Psoas muscle (tissue), 7 donors: ENCODE measurements at regions not wholly inside any gene's neighbourhood (a gene's known extent, or its start where the extent isn't known, plus 50 kb on each side); places are given as distances from the start of the nearest gene placed in this dataset.

Experiments
- ATAC-seq, 4 donors: fragments of 200-7000 bp; cut with Tn5 transposase; one replicate each; pipeline ENCODE4 v1.9.1; 2020; ENCODE audit warnings: moderate library complexity in 3 of 4, mild to moderate bottlenecking in 2 of 4
- DNase-seq, 2 donors: peaks; one replicate each; pipeline ENCODE4 v3.0.0-alpha.2; 2020
- H3K27ac ChIP-seq: fragments of 200-600 bp; one replicate; pipeline ENCODE4 v1.8.0; 2022
- H3K27me3 ChIP-seq, 3 donors: fragments of 200-600 bp in 1 of 3; one replicate each; pipeline versions ENCODE4 v1.6.1 to v1.8.0; 2013 to 2022; ENCODE audit warnings: low read length in 2 of 3, mild to moderate bottlenecking in 2 of 3, moderate library complexity in 1 of 3; ENCODE audit not compliant: insufficient read depth in 3 of 3
- H3K36me3 ChIP-seq, 2 donors: fragments of 200-600 bp in 1 of 2; one replicate each; pipeline versions ENCODE4 v1.6.1 to v1.8.0; 2013 to 2022; ENCODE audit warnings: low read depth in 1 of 2, mild to moderate bottlenecking in 1 of 2, moderate library complexity in 1 of 2; ENCODE audit not compliant: insufficient read depth in 1 of 2
- H3K4me1 ChIP-seq: fragments of 200-600 bp; one replicate; pipeline ENCODE4 v1.8.0; 2022
- H3K4me3 ChIP-seq: fragments of 200-600 bp; one replicate; pipeline ENCODE4 v1.8.0; 2022; ENCODE audit warnings: mild to moderate bottlenecking
- H3K9me3 ChIP-seq: fragments of 200-600 bp; one replicate; pipeline ENCODE4 v1.8.0; 2022
- WGBS, 3 donors: extraction: QIAGEN DNeasy Blood & Tissue Kit; methylation state at CpG; one replicate each; pipeline versions ENCODE4 v1.1.6 to v1.1.7; 2013; 5-methylcytosine and 5-hydroxymethylcytosine counted together
- intact Hi-C, 2 donors: fragments of 100-400 bp; cut with DNase I; formaldehyde crosslinking; loops; one replicate each; pipeline versions ENCODE4 v1.11.0 to v1.14.2; 2022
- TF ChIP-seq, protein P1 (sequence below): fragments of 200-600 bp; IDR thresholded peaks from one replicate; pipeline ENCODE4 v1.8.0; 2022; ENCODE audit warnings: antibody characterized with exemption
- donor health status: healthy with polysubstance abuse.
- donor health status: DM: no; HTN: no; CAD: no; lungs with moderate emphysema.
- donor health status: Bipolar disorder and iron deficiency.
- donor health status: healthy.
- donor health status: DM: yes; HTN: yes; CAD: no.
- donor health status: DM: no; HTN: no; CAD: no.
- donor health status: DM: yes; HTN: yes; CAD: no.

DNA sequence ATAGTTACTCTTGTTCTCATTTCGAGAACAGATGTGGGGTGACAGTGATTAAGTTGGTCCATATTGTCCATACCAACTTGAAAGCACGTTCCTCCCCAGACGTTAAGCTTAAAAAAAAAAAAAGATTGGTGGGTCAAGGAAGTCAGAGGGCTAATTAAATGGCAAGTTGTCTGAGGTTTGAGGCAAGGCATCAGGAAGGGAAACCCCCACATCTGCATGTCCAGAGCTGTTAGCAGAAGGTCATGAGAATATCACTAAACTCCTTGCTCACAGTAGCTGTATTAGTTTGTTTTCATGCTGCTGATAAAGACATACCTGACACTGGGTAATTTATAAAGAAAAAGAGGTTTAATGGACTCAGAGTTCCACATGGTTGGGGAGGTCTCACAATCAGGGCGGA is 415.6 kb upstream of the FZD8 start:
- TF ChIP-seq, protein P1, sequence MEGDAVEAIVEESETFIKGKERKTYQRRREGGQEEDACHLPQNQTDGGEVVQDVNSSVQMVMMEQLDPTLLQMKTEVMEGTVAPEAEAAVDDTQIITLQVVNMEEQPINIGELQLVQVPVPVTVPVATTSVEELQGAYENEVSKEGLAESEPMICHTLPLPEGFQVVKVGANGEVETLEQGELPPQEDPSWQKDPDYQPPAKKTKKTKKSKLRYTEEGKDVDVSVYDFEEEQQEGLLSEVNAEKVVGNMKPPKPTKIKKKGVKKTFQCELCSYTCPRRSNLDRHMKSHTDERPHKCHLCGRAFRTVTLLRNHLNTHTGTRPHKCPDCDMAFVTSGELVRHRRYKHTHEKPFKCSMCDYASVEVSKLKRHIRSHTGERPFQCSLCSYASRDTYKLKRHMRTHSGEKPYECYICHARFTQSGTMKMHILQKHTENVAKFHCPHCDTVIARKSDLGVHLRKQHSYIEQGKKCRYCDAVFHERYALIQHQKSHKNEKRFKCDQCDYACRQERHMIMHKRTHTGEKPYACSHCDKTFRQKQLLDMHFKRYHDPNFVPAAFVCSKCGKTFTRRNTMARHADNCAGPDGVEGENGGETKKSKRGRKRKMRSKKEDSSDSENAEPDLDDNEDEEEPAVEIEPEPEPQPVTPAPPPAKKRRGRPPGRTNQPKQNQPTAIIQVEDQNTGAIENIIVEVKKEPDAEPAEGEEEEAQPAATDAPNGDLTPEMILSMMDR: no peak
- ATAC-seq (no peak), DNase-seq (no peak)
- no peaks in the 10 kb centered on the region for H3K36me3 ChIP-seq
- 75 to 85% (median 75%) methylated on average over 4 of the region's 4 CpGs for WGBS, 3 donors
- H3K27me3 ChIP-seq: peaks cover 0 to 3% (median 0%) of the 10 kb centered on the region in 3 donors
- H3K4me1 ChIP-seq: no peaks in the 10 kb centered on the region
- H3K27ac ChIP-seq: no peak overlapping the region
- intact Hi-C loops: no loop called here
- no peaks in the 10 kb centered on the region for H3K9me3 ChIP-seq
- no peak overlapping the region for H3K4me3 ChIP-seq

DNA sequence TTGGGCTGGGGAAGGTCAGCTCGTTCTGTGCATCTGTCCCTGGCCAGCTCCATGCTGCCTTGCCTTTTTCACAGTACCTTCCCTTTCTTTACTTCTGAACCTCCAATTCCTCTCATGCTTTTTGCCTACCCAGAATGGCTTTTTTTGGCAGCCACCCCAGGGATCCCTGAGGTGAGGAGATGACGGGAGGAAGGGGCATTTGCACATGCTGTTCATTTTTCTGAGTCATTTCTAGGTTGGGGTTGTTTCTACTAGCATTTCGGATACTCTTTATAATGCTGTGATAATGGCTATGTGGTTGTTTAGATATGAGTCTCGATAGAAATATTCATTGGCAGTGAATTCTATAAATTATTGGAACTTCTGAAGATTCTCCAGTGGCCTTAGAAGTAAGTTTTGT is 415.1 kb upstream of the FZD8 start:
- Histone ChIP-seq H3K4me3 (no peak overlapping the region), H3K9me3 (no peaks in the 10 kb centered on the region), H3K36me3 (no peaks in the 10 kb centered on the region), H3K27me3 (peaks cover 0 to 3% (median 0%) of the 10 kb centered on the region in 3 donors), H3K27ac (no peak overlapping the region), H3K4me1 (no peaks in the 10 kb centered on the region)
- intact Hi-C loops: no loop called here
- TF ChIP-seq, protein P1: no peak
- DNase-seq (no peak), ATAC-seq (no peak)
- 68 to 75% (median 73%) methylated on average over 4 of the region's 4 CpGs for WGBS, 3 donors

DNA sequence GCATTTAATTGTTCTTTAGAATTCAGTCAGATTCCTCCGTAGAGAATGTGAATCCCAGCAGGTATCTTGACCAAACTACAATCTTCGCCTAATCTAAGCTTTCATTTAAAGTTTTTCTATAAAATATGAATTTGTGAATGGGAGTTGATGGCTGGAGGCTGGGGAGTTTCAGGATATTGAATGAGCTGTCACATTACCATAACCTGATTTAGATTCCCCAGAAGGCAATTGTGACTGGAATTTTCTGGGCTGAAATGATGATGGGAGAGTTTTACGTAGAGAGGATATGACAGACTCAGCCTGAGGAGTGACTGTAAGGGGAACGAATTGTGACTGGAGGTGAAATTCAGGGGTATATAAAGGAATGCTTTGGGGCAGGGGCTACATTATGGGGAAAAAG is 411.7 kb upstream of the FZD8 start:
- H3K27ac ChIP-seq: no peak overlapping the region
- H3K4me3 ChIP-seq: no peak overlapping the region
- peaks cover 0 to 3% (median 0%) of the 10 kb centered on the region in 3 donors for H3K27me3 ChIP-seq
- no peaks in the 10 kb centered on the region for H3K9me3 ChIP-seq
- ATAC-seq: no peak
- DNase-seq: no peak
- intact Hi-C loops: no loop called here
- TF ChIP-seq, protein P1: no peak
- WGBS, 3 donors: 96 to 97% (median 97%) methylated on average over 4 of the region's 4 CpGs
- H3K36me3 ChIP-seq: no peaks in the 10 kb centered on the region
- no peaks in the 10 kb centered on the region for H3K4me1 ChIP-seq

DNA sequence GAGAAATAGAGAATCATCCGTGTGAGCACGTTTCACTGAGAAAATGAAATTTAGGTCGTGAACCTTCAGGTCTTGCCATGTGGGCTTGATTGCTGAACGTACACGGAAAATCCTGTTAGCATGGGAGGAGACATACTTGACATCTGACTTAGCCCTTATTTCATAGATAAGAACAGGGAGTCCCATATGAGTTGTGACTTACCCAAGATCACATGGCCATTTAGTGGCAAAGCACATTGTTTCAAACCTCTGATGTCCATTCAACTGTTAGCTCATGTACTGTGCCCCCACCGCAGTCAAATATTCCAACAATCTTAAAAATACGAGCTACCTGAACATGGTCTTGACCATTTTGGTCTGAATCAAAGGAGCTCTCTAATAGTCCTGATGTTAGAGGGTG is 411.2 kb upstream of the FZD8 start:
- TF ChIP-seq, protein P1: no peak
- ATAC-seq: no peak
- 91 to 96% (median 95%) methylated on average over 7 of the region's 7 CpGs for WGBS, 3 donors
- Histone ChIP-seq H3K36me3 (no peaks in the 10 kb centered on the region), H3K9me3 (no peaks in the 10 kb centered on the region), H3K27me3 (peaks cover 0 to 3% (median 0%) of the 10 kb centered on the region in 3 donors), H3K27ac (no peak overlapping the region), H3K4me1 (no peaks in the 10 kb centered on the region), H3K4me3 (no peak overlapping the region)
- DNase-seq: no peak
- intact Hi-C loops: no loop called here

DNA sequence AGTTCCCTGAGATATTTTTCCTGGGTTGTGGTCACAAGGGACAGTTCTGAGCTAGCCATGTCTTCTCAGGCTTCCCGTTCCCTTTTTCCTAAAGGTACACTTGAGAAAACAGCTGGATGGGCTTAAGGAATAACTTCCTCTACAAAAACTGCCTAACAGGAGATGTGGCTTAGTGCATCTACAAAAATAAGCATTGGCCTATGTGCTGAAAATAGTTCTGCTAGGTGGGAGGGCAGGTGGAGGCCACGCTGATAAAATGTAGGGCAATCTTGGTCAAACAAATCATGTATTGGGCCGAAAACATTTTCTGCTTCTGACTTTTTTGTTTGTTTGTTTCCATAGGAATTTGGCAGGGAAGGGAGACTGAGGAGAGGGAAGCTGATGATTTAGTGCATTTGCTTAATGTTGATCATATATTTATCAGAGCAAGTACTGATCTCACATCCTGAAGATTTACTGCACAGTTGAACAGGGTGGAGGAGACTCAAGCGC is 409.4 kb upstream of the FZD8 start:
- Histone ChIP-seq H3K4me3 (no peak overlapping the region), H3K27me3 (no peaks in the 10 kb centered on the region), H3K4me1 (no peaks in the 10 kb centered on the region), H3K36me3 (no peaks in the 10 kb centered on the region), H3K27ac (no peak overlapping the region), H3K9me3 (no peaks in the 10 kb centered on the region)
- intact Hi-C loops: no loop called here
- 47 to 53% (median 48%) methylated on average over 4 of the region's 4 CpGs for WGBS, 3 donors
- DNase-seq (no peak), ATAC-seq (no peak)
- TF ChIP-seq, protein P1: no peak
